Tibial nerve (tissue), 3 donors: ENCODE measurements at regions not wholly inside any gene's neighbourhood (a gene's known extent, or its start where the extent isn't known, plus 50 kb on each side); places are given as distances from the start of the nearest gene placed in this dataset.

Experiments used
- POLR2A ChIP-seq, 2 donors: fragments of 450-650 bp; IDR thresholded peaks; one replicate each; pipeline ENCODE4 v1.6.1; 2017; ENCODE audit warnings: antibody characterized with exemption in 2 of 2, mild to moderate bottlenecking in 2 of 2, moderate library complexity in 2 of 2
- TF ChIP-seq, protein P1 (sequence below), 5 experiments: fragments of 200-600 bp in 3 of 5; fragments of 450-650 bp in 2 of 5; sonication (generic) in 3 of 5; IDR thresholded peaks; one replicate each; pipeline ENCODE4 v1.5.1; 2016 to 2019; ENCODE audit warnings: antibody characterized with exemption in 5 of 5, mild to moderate bottlenecking in 3 of 5, moderate library complexity in 2 of 5

DNA sequence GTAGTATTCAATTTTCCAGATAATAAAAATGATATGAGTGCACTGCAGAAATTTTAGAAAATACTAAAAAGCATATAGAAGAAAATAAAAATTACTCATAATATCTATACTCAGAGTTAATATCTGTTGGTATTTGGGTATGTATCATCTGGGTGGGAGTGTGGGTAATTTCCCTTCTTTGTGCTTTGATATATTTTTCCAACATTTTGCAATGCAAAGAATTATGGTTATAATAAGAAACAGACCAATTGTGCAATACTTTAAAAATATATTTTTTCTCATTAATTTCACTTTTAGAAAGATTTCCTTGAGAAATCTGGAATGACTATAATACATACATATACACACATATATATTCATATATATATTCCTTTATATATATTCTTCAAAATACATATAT, 665.7 kb downstream of the ADGRL2 start:
- TF ChIP-seq, protein P1, sequence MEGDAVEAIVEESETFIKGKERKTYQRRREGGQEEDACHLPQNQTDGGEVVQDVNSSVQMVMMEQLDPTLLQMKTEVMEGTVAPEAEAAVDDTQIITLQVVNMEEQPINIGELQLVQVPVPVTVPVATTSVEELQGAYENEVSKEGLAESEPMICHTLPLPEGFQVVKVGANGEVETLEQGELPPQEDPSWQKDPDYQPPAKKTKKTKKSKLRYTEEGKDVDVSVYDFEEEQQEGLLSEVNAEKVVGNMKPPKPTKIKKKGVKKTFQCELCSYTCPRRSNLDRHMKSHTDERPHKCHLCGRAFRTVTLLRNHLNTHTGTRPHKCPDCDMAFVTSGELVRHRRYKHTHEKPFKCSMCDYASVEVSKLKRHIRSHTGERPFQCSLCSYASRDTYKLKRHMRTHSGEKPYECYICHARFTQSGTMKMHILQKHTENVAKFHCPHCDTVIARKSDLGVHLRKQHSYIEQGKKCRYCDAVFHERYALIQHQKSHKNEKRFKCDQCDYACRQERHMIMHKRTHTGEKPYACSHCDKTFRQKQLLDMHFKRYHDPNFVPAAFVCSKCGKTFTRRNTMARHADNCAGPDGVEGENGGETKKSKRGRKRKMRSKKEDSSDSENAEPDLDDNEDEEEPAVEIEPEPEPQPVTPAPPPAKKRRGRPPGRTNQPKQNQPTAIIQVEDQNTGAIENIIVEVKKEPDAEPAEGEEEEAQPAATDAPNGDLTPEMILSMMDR (IDR thresholded peaks at IDR 0.05) = no peak
- no peak for TF ChIP-seq POLR2A (IDR thresholded peaks at IDR 0.05)
